IMR-90 (cell line): ENCODE measurements at regions not wholly inside any gene's neighbourhood (a gene's known extent, or its start where the extent isn't known, plus 50 kb on each side); places are given as distances from the start of the nearest gene placed in this dataset.

Experiments
- ATAC-seq: fragments of 200-7000 bp; cut with Tn5 transposase; 2 replicates; pipeline ENCODE4 v1.9.1; 2020; ENCODE audit warnings: low read depth, mild to moderate bottlenecking, moderate library complexity
- BruUV-seq: library from RNA; stranded (reverse); fragments of 400-500 nt; replicated peaks from 2 replicates; lab custom pipeline; 2021; lab: Mats Ljungman, UMichigan
- CTCF ChIA-PET: fragments of 300-600 bp; formaldehyde crosslinking; extraction: SDS; loops from one replicate; lab custom pipeline; 2021; ENCODE audit warnings: antibody characterized with exemption; lab: Yijun Ruan, JAX
- POLR2A ChIA-PET: fragments of 300-600 bp; sonication (Branson Sonifier 250); formaldehyde crosslinking; loops from one replicate; lab custom pipeline; 2022; ENCODE audit warnings: antibody characterized with exemption; ENCODE audit not compliant: unreplicated experiment; lab: Charles Lee
- DNase-seq: peaks from one replicate; pipeline ENCODE4 v3.0.0; 2013
- H2AFZ ChIP-seq: replicated peaks from 2 replicates; pipeline ENCODE3; 2013; ENCODE audit warnings: low read length, mild to moderate bottlenecking; ENCODE audit not compliant: poor library complexity
- H2AK5ac ChIP-seq: 2 replicates; pipeline ENCODE4 v1.6.1; 2013; ENCODE audit warnings: low read depth, low read length, inconsistent platforms
- H2AK9ac ChIP-seq: replicated peaks from 2 replicates; pipeline ENCODE3; 2013; ENCODE audit warnings: mild to moderate bottlenecking, low read depth, low read length, moderate library complexity; ENCODE audit not compliant: poor library complexity
- H2BK120ac ChIP-seq: 2 replicates; pipeline ENCODE4 v1.6.1; 2013; ENCODE audit warnings: low read depth, low read length, inconsistent platforms
- H2BK15ac ChIP-seq: 3 replicates; pipeline ENCODE4 v1.6.1; 2013; ENCODE audit warnings: low read depth, low read length, inconsistent platforms
- H2BK20ac ChIP-seq: 2 replicates; pipeline ENCODE4 v1.6.1; 2013; ENCODE audit warnings: low read depth, mild to moderate bottlenecking, inconsistent platforms, low read length, moderate library complexity
- H2BK5ac ChIP-seq: 2 replicates; pipeline ENCODE4 v1.6.1; 2013; ENCODE audit warnings: mild to moderate bottlenecking, low read depth, low read length, inconsistent platforms; ENCODE audit not compliant: poor library complexity, severe bottlenecking
- H3K14ac ChIP-seq: replicated peaks from 2 replicates; pipeline ENCODE4 v1.6.1; 2013; ENCODE audit warnings: low read depth, low read length, inconsistent platforms
- H3K18ac ChIP-seq: 2 replicates; pipeline ENCODE4 v1.6.1; 2013; ENCODE audit warnings: low read depth, low read length, control low read depth
- H3K23ac ChIP-seq: 2 replicates; pipeline ENCODE4 v1.6.1; 2013; ENCODE audit warnings: low read depth, low read length, inconsistent platforms
- H3K27ac ChIP-seq: 2 replicates; pipeline ENCODE4 v1.5.1; 2013; ENCODE audit warnings: mild to moderate bottlenecking, control low read depth, low read length; ENCODE audit not compliant: insufficient read depth
- H3K27me3 ChIP-seq: 2 replicates; pipeline ENCODE4 v1.6.1; 2013; ENCODE audit warnings: low read length; ENCODE audit not compliant: control insufficient read depth, insufficient read depth
- H3K36me3 ChIP-seq: 2 replicates; pipeline ENCODE4 v1.6.1; 2013; ENCODE audit warnings: low read length, mixed read lengths; ENCODE audit not compliant: control insufficient read depth, insufficient read depth
- H3K4ac ChIP-seq: 2 replicates; pipeline ENCODE4 v1.6.1; 2013; ENCODE audit warnings: low read depth, low read length, inconsistent platforms
- H3K4me1 ChIP-seq: 2 replicates; pipeline ENCODE4 v1.6.1; 2013; ENCODE audit warnings: low read length, mixed read lengths; ENCODE audit not compliant: control insufficient read depth, insufficient read depth
- H3K4me2 ChIP-seq: 2 replicates; pipeline ENCODE4 v1.6.1; 2013; ENCODE audit warnings: low read depth, mild to moderate bottlenecking, control low read depth, low read length, moderate library complexity
- H3K4me3 ChIP-seq: 2 replicates; pipeline ENCODE4 v1.5.1; 2013; ENCODE audit warnings: low read depth, mild to moderate bottlenecking, control low read depth, low read length, moderate library complexity; ENCODE audit not compliant: insufficient read depth
- H3K56ac ChIP-seq: 2 replicates; pipeline ENCODE4 v1.6.1; 2013; ENCODE audit warnings: low read length, inconsistent platforms; ENCODE audit not compliant: insufficient read depth; ENCODE audit errors: extremely low read depth
- H3K79me1 ChIP-seq, 2 experiments: 2 replicates each; pipeline ENCODE4 v1.6.1; 2013; ENCODE audit warnings: low read length in 2 of 2, inconsistent platforms in 1 of 2, low read depth in 1 of 2
- H3K9ac ChIP-seq: 2 replicates; pipeline ENCODE4 v1.6.1; 2013; ENCODE audit warnings: low read depth, low read length, control low read depth
- H3K9me1 ChIP-seq: 2 replicates; pipeline ENCODE4 v1.6.1; 2013; ENCODE audit warnings: low read length, inconsistent platforms; ENCODE audit not compliant: insufficient read depth
- H3K9me3 ChIP-seq: 2 replicates; pipeline ENCODE4 v1.6.1; 2013; ENCODE audit warnings: low read length; ENCODE audit not compliant: control insufficient read depth, insufficient read depth
- H4K20me1 ChIP-seq: 2 replicates; pipeline ENCODE4 v1.6.1; 2013; ENCODE audit warnings: low read length, inconsistent platforms; ENCODE audit not compliant: insufficient read depth
- H4K5ac ChIP-seq: 2 replicates; pipeline ENCODE4 v1.6.1; 2013; ENCODE audit warnings: mild to moderate bottlenecking, low read depth, low read length, control low read depth
- H4K8ac ChIP-seq, 2 experiments: 2 replicates each; pipeline ENCODE4 v1.6.1; 2013; ENCODE audit warnings: low read depth in 2 of 2, low read length in 2 of 2, control low read depth in 1 of 2, inconsistent platforms in 1 of 2
- H4K91ac ChIP-seq: 2 replicates; pipeline ENCODE4 v1.6.1; 2013; ENCODE audit warnings: low read depth, low read length, inconsistent platforms; ENCODE audit not compliant: insufficient read depth
- CHD1 ChIP-seq: IDR thresholded peaks from 2 replicates; pipeline ENCODE4 v1.6.1; 2012; ENCODE audit warnings: low read depth, low read length, improper control_type of control experiment
- ELK1 ChIP-seq: fragments of 150-350 bp; IDR thresholded peaks from 2 replicates; pipeline ENCODE4 v1.6.1; 2016; ENCODE audit warnings: low read depth, mild to moderate bottlenecking, low read length, moderate library complexity, borderline replicate concordance
- FOS ChIP-seq: fragments of 150-350 bp; IDR thresholded peaks from 2 replicates; pipeline ENCODE4 v1.6.1; 2016; ENCODE audit warnings: low read depth, low read length
- MXI1 ChIP-seq: IDR thresholded peaks from 2 replicates; pipeline ENCODE4 v1.6.1; 2012; ENCODE audit warnings: low read depth, mild to moderate bottlenecking, low read length, moderate library complexity, borderline replicate concordance
- RCOR1 ChIP-seq: IDR thresholded peaks from 2 replicates; pipeline ENCODE4 v1.6.1; 2012; ENCODE audit warnings: mild to moderate bottlenecking, low read length, improper control_type of control experiment; ENCODE audit not compliant: insufficient replicate concordance
- RFX5 ChIP-seq: IDR thresholded peaks from 2 replicates; pipeline ENCODE4 v1.8.0; 2012; ENCODE audit warnings: low read depth, mild to moderate bottlenecking, low read length, moderate library complexity
- SMC3 ChIP-seq: fragments of 150-350 bp; IDR thresholded peaks from 2 replicates; pipeline ENCODE4 v1.6.1; 2016; ENCODE audit warnings: low read depth, mild to moderate bottlenecking, antibody characterized with exemption, low read length, moderate library complexity
- WGBS, 2 experiments: methylation state at CpG; one replicate each; pipeline versions ENCODE4 v1.1.5 to v1.1.7; 2013; ENCODE audit warnings: missing lambda C conversion rate in 2 of 2; ENCODE audit not compliant: insufficient read length in 1 of 2; ENCODE audit errors: extremely low coverage in 2 of 2; 5-methylcytosine and 5-hydroxymethylcytosine counted together
- dilution Hi-C: fragments of 300-500 bp; cut with HindIII; formaldehyde crosslinking; loops from one replicate; pipeline ENCODE4 v1.14.3; 2018; ENCODE audit warnings: low sequenced_read_pairs; ENCODE audit not compliant: unreplicated experiment
- in situ Hi-C: fragments of 300-500 bp; cut with MboI; formaldehyde crosslinking; loops from 3 replicates; pipeline ENCODE4 v1.14.3; 2019; ENCODE audit warnings: low sequenced_read_pairs, inconsistent platforms, mixed read lengths
- intact Hi-C: fragments of 100-400 bp; cut with micrococcal nuclease; formaldehyde crosslinking; loops from 2 replicates; pipeline ENCODE4 v1.10.0; 2022

GRCh38 chr6:76420094-76420493, 347.6 kb upstream of the IMPG1 start:
- no peak overlapping the region for H2BK20ac ChIP-seq
- no peaks in the 10 kb centered on the region for H3K4me1 ChIP-seq
- no peak overlapping the region for H2BK15ac ChIP-seq
- H3K4me3 ChIP-seq, result no peak overlapping the region
- H3K56ac ChIP-seq, result no peak overlapping the region
- CTCF ChIA-PET, result no interaction called here
- TF ChIP-seq ELK1 (no peak), FOS (no peak), SMC3 (no peak), MXI1 (no peak), RCOR1 (no peak), CHD1 (no peak), RFX5 (no peak)
- no peak overlapping the region for H3K4me2 ChIP-seq
- no peak overlapping the region for H3K4ac ChIP-seq
- H3K9ac ChIP-seq, result no peak overlapping the region
- no peaks in the 10 kb centered on the region for H3K27me3 ChIP-seq
- H4K5ac ChIP-seq, result no peak overlapping the region
- no peak overlapping the region for H3K18ac ChIP-seq
- H3K14ac ChIP-seq, result no peak overlapping the region
- no peak overlapping the region for H2AK5ac ChIP-seq
- intact Hi-C loops (no loop called here), dilution Hi-C loops (no loop called here), in situ Hi-C loops (no loop called here)
- no peak overlapping the region for H4K91ac ChIP-seq
- DNase-seq (no peak), ATAC-seq (no peak)
- peaks cover 9% of the 10 kb centered on the region for H3K9me3 ChIP-seq
- no peak overlapping the region for H2AK9ac ChIP-seq
- no peak overlapping the region for H2AFZ ChIP-seq
- POLR2A ChIA-PET, result no interaction called here
- no TSS peak for BruUV-seq
- no peaks in the 10 kb centered on the region for H3K79me1 ChIP-seq
- H3K36me3 ChIP-seq, result no peaks in the 10 kb centered on the region
- WGBS, 2 experiments, result 60% methylated on average over 1 of the region's 2 CpGs; no CpG with 5 or more reads in 1 of the 2 experiments
- no peak overlapping the region for H2BK120ac ChIP-seq
- H2BK5ac ChIP-seq, result no peak overlapping the region
- H4K8ac ChIP-seq, result no peak overlapping the region
- no peaks in the 10 kb centered on the region for H4K20me1 ChIP-seq
- no peak overlapping the region for H3K23ac ChIP-seq
- H3K9me1 ChIP-seq, result no peaks in the 10 kb centered on the region
- no peak overlapping the region for H3K27ac ChIP-seq
